Activated CD4-positive, CD25-positive, alpha-beta regulatory T cell (primary cell): ENCODE measurements at regions not wholly inside any gene's neighbourhood (a gene's known extent, or its start where the extent isn't known, plus 50 kb on each side); places are given as distances from the start of the nearest gene placed in this dataset.
"Not testable (repeated sequence)": the region's sequence is repeated elsewhere in the genome, so short reads cannot be mapped to it uniquely, and the experiment has no call there.

Experiments
- DNase-seq, 4 experiments: peaks; one replicate each; lab custom pipeline; 2025; lab: John Stamatoyannopoulos, UW

GRCh38 chr7:110397927-110398660 lies 692.8 kb upstream of the LRRN3 start:
- no peak for DNase-seq

DNA sequence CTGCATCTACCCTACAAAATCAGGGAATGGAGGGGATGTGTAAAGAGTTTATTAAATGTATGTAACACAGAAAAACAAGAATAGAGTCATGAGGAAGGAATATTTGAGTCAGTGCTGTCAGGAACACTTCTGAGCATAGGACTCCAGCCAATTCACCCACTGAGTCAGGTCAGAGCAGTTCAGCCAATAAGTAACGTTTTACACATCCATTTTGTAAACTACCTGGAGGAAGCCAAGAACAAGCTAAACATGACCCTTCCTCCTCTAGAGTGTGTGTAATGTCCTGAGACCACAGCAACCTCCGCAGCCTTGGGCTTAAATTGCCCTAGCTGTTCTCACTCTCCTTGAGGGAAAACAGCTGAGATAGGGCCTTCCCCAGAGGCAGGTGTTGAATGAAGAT lies 691.5 kb upstream of the LRRN3 start:
- DNase-seq, result no peak

GRCh38 chr7:110400411-110400810 lies 690.5 kb upstream of the LRRN3 start:
- no peak for DNase-seq

- no peak for DNase-seq
These were observed 683.7 kb upstream of the LRRN3 start for GRCh38 chr7:110407242-110407641.

DNA sequence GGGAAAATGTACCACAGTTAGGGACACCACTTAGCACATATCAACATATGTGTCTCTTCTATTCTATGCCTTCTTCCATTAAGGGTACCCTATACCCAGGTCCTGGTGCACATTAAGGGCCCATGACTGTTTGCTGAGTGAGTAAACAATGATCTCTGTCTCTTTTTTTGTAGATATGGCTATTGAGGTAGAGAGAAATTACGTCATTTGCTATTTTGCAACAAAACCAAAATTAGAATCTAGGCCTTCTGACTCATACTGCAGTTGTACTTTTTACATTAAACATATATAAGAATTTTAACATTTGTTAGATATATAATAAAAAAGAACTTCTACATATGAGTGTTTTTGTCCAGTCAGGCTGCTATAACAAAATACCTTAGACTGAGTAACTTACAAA lies 683.2 kb upstream of the LRRN3 start:
- DNase-seq, result no peak

- no peak for DNase-seq
These were observed 678.3 kb upstream of the LRRN3 start for GRCh38 chr7:110412614-110413013.

GRCh38 chr7:110413038-110413437 lies 677.9 kb upstream of the LRRN3 start:
- no peak for DNase-seq

DNA sequence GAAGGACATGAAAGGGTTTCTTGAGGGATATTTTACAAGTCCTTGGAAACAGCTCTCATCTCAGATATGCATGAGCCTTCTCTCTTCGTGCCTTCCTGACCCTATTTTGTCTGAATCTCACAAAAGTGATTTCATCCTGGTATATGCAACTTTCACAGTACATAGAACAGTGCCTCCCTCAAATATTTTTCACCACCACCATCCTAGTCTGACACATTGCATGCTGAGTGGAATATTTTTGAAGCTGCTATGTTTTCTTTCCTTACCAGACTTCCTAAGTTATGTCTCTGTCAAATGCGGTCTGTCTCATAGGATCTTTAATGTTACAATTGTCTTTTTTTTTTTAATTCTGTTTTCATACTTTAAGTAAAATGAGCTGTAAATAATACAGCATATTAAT lies 673.3 kb upstream of the LRRN3 start:
- no peak for DNase-seq

GRCh38 chr7:110418659-110419280 lies 672.2 kb upstream of the LRRN3 start:
- no peak for DNase-seq

- no peak for DNase-seq
These were observed 670.1 kb upstream of the LRRN3 start for GRCh38 chr7:110420788-110421187.

GRCh38 chr7:110421490-110422241 lies 669.3 kb upstream of the LRRN3 start:
- no peak for DNase-seq

GRCh38 chr7:110432061-110432553 lies 658.8 kb upstream of the LRRN3 start:
- no peak for DNase-seq

DNA sequence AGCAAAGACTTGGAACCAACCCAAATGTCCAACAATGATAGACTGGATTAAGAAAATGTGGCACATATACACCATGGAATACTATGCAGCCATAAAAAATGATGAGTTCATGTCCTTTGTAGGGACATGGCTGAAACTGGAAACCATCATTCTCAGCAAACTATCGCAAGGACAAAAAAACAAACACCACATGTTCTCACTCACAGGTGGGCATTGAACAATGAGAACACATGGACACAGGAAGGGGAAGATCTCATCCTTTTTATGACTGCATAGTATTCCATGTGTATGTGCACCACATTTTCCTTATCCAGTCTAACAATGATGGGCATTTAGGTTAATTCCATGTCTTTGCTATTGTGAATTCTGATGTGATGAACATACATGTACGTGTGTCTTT lies 652.0 kb upstream of the LRRN3 start:
- not testable (repeated sequence) for DNase-seq

GRCh38 chr7:110442381-110442837 lies 648.5 kb upstream of the LRRN3 start:
- DNase-seq, result no peak

DNA sequence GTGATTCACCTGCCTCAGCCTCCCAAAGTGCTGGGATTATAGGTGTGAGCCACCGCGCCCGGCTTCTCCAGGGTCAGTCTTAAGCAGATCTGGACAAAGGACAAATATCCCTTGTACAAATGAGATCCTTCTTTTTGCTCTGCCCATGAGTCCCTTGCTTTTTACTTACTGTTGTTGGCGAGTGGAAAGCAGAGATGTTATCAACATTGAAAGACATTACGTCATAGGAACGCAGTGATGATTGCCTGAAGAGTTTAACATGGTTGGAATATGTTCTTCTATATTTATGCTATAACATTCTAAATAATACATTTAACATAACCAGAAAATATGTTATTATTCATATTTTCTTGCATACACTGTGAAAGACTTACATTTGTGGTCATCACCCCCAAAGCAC lies 644.3 kb upstream of the LRRN3 start:
- DNase-seq, result no peak

GRCh38 chr7:110448918-110449317 lies 642.0 kb upstream of the LRRN3 start:
- no peak for DNase-seq

GRCh38 chr7:110454713-110455112 lies 636.2 kb upstream of the LRRN3 start:
- DNase-seq, result no peak

- DNase-seq, result no peak
These were observed 629.3 kb upstream of the LRRN3 start for GRCh38 chr7:110461621-110462020.

DNA sequence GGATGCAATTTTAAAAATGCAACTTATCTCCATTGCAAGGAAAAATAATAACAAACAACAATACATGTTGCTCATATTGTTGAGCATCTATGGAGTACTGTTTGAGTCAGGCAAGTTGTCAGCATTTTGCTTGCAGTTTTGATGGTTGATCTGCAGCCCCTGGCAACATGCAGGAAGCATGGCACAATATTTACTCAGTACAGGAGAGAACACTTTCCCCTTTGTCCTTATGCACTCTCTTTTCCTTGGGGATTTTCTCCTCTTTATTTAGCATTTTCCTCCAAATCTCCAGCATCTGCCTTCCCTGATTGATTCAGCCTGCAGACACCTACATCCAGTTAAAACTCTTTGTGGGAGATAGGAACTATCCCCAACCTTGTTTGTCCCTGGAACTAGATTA lies 620.5 kb upstream of the LRRN3 start:
- no peak for DNase-seq

DNA sequence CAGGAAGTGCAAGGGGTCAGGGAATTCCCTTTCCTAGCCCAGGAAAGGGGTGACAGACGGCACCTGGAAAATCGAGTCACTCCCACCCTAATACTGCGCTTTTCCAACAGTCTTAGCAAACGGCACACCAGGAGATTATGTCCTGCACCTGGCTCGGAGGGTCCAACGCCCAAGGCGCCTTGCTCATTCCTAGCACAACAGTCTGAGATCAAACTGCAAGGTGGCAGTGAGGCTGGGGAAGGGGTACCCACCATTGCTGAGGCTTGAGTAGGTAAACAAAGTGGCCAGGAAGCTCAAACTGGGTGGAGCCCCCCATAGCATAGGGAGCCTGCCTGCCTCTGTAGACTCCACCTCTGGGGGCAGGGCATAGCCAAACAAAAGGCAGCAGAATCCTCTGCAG lies 618.5 kb upstream of the LRRN3 start:
- DNase-seq, result not testable (repeated sequence)

DNA sequence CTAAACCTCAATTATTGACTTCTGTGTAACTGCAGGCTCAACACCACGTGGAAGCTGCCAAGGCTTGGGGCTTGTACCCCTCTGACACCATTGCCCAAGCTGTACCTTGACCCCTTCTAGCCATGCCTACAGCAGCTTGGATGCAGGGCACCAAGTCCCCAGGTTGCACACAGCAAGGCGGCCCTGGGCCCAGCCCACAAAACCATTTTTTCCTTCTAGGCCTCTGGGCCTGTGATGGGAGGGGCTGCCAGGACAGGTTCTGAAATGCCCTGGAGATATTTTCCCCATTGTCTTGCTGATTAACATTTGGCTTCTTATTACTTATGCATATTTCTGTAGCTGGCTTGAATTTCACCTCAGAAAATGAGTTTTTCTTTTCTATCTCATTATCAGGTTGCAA lies 610.0 kb upstream of the LRRN3 start:
- DNase-seq, result no peak

DNA sequence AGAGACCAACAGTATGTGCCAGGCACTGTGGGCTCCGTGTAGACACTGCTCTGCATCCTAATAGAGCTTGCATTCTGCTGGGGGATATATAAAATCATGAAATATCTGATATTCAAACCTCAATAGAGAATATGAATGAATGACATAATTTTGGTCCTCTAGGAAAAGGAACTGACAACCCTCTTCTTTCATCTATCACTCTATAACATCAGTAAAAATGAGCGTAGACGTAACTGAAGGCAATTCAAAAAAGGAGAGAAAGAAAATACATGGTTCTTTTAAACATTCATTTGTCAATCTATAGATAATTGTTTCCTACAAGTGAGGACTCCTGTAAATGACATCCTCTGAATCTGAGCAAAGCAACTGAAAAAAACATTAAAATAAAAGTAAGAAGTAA lies 607.4 kb upstream of the LRRN3 start:
- DNase-seq, result no peak

DNA sequence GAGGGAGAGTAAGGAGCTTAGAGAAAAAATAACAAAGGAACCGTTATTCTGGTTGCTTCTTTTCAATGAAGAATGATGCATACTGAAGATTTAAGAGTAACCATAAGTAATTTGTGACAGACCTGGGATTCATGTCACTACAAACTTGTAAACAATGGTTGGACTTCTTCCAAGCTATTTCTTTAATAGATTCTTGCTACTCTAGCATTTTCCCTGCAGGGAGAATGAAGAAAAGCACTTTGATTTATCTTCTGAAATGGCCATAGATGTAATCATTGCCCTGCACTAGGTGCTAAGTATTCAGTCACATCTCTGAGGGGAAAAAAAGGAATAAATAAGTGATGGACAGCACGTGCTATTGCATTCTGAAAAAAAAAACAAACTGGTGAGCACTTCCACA lies 606.6 kb upstream of the LRRN3 start:
- DNase-seq, result no peak
